ENCODE measurements at regions not wholly inside any gene's neighbourhood (a gene's known extent, or its start where the extent isn't known, plus 50 kb on each side); places are given as distances from the start of the nearest gene placed in this dataset.

DNA sequence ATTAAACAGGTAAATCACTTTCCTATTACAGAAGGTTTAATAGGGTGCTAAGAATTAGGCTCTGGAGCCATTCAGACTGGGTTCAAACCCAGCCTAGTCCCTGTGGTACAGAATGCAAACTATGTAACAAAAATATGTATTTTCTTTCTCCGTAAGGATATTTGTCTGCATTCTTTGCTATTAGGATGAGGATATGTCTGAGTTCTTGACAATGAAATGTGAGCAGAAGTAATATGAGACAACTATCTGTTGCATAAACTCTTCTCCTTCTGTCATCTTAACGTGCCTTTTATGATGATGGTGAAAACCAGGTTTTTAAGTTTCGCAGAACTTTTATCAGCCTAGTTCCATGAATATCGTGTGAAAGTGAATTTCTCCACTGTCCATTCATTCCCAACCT is 1129.1 kb upstream of the ZEB2 start:
- TF ChIP-seq, protein P1, sequence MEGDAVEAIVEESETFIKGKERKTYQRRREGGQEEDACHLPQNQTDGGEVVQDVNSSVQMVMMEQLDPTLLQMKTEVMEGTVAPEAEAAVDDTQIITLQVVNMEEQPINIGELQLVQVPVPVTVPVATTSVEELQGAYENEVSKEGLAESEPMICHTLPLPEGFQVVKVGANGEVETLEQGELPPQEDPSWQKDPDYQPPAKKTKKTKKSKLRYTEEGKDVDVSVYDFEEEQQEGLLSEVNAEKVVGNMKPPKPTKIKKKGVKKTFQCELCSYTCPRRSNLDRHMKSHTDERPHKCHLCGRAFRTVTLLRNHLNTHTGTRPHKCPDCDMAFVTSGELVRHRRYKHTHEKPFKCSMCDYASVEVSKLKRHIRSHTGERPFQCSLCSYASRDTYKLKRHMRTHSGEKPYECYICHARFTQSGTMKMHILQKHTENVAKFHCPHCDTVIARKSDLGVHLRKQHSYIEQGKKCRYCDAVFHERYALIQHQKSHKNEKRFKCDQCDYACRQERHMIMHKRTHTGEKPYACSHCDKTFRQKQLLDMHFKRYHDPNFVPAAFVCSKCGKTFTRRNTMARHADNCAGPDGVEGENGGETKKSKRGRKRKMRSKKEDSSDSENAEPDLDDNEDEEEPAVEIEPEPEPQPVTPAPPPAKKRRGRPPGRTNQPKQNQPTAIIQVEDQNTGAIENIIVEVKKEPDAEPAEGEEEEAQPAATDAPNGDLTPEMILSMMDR (IDR thresholded peaks at IDR 0.05), result no peak
- TF ChIP-seq POLR2A (IDR thresholded peaks at IDR 0.05), result no peak
